ENCODE measurements at regions not wholly inside any gene's neighbourhood (a gene's known extent, or its start where the extent isn't known, plus 50 kb on each side); places are given as distances from the start of the nearest gene placed in this dataset.

- no peak for DNase-seq (ENCODE audit: low read depth, low spot score)
- Histone ChIP-seq H3K4me1 (ENCODE audit: control insufficient read depth, insufficient read depth, low read length) (no peaks in the 10 kb centered on the region), H3K36me3 (ENCODE audit: control insufficient read depth, insufficient read depth, low read length) (no peaks in the 10 kb centered on the region), H3K9me3 (ENCODE audit: control insufficient read depth, insufficient read depth, low read depth, low read length) (no peaks in the 10 kb centered on the region), H3K27ac (ENCODE audit: low read length) (no peak overlapping the region), H3K27me3 (ENCODE audit: control insufficient read depth, insufficient read depth, low read length) (no peaks in the 10 kb centered on the region), H3K4me3 (ENCODE audit: low read depth in 2 of 2, low read length in 2 of 2) (no peak overlapping the region)
- no TSS peak for BruUV-seq (replicated peaks)
- intact Hi-C loops (cut with micrococcal nuclease; ENCODE audit: unreplicated experiment), result no loop called here
- TF ChIP-seq TCF7L2 (IDR thresholded peaks at IDR 0.05; ENCODE audit: low read depth, low read length) (no peak), SIN3A (IDR thresholded peaks at IDR 0.05; ENCODE audit: borderline replicate concordance, insufficient read depth, low read depth, low read length) (no peak), REST (IDR thresholded peaks at IDR 0.05; ENCODE audit: insufficient read depth in 1 of 2, low read depth in 2 of 2, low read length in 1 of 2) (no peak), POLR2AphosphoS5 (IDR thresholded peaks at IDR 0.05; ENCODE audit: low read depth, low read length) (no peak), CTCF (IDR thresholded peaks at IDR 0.05) (no peak)
- CTCF ChIA-PET, result no interaction called here
- POLR2A ChIA-PET, result no interaction called here
- in situ Hi-C loops (cut with HindIII; ENCODE audit: low pct_unique_long_range_greater_than_20kb, low sequenced_read_pairs), result no loop called here
- ATAC-seq, result no peak
These were observed 85.6 kb upstream of the BRINP3 start for GRCh38 chr1:190563230-190563629.

- no peak overlapping the region for H3K27ac ChIP-seq (ENCODE audit: low read length)
- DNase-seq (ENCODE audit: low read depth, low spot score), result no peak
- no peak for ATAC-seq
- H3K27me3 ChIP-seq (ENCODE audit: control insufficient read depth, insufficient read depth, low read length), result no peaks in the 10 kb centered on the region
- ChIA-PET POLR2A (no interaction called here), CTCF (no interaction called here)
- intact Hi-C loops (cut with micrococcal nuclease; ENCODE audit: unreplicated experiment) (no loop called here), in situ Hi-C loops (cut with HindIII; ENCODE audit: low pct_unique_long_range_greater_than_20kb, low sequenced_read_pairs) (no loop called here)
- no peaks in the 10 kb centered on the region for H3K4me1 ChIP-seq (ENCODE audit: control insufficient read depth, insufficient read depth, low read length)
- no TSS peak for BruUV-seq (replicated peaks)
- no peak for TF ChIP-seq SIN3A (IDR thresholded peaks at IDR 0.05; ENCODE audit: borderline replicate concordance, insufficient read depth, low read depth, low read length)
- no peak for TF ChIP-seq CTCF (IDR thresholded peaks at IDR 0.05)
- TF ChIP-seq REST (IDR thresholded peaks at IDR 0.05; ENCODE audit: insufficient read depth in 1 of 2, low read depth in 2 of 2, low read length in 1 of 2), result no peak
- TF ChIP-seq POLR2AphosphoS5 (IDR thresholded peaks at IDR 0.05; ENCODE audit: low read depth, low read length), result no peak
- TF ChIP-seq TCF7L2 (IDR thresholded peaks at IDR 0.05; ENCODE audit: low read depth, low read length), result no peak
- H3K36me3 ChIP-seq (ENCODE audit: control insufficient read depth, insufficient read depth, low read length), result no peaks in the 10 kb centered on the region
- no peak overlapping the region for H3K4me3 ChIP-seq (ENCODE audit: low read depth in 2 of 2, low read length in 2 of 2)
- H3K9me3 ChIP-seq (ENCODE audit: control insufficient read depth, insufficient read depth, low read depth, low read length), result no peaks in the 10 kb centered on the region
These were observed 86.5 kb upstream of the BRINP3 start for GRCh38 chr1:190564117-190564516.
